GM12878 (cell line): ENCODE measurements at regions not wholly inside any gene's neighbourhood (a gene's known extent, or its start where the extent isn't known, plus 50 kb on each side); places are given as distances from the start of the nearest gene placed in this dataset.

ENCODE experiments used
- ATAC-seq: fragments of 200-7000 bp; cut with Tn5 transposase; 3 replicates; pipeline ENCODE4 v1.9.1; 2020; ENCODE audit warnings: mild to moderate bottlenecking, moderate library complexity
- BruUV-seq: library from RNA; stranded (reverse); fragments of 400-500 nt; replicated peaks from 2 replicates; lab custom pipeline; 2021; lab: Mats Ljungman, UMichigan
- CTCF ChIA-PET: fragments of 300-600 bp; sonication (Branson Sonifier 250); formaldehyde crosslinking; extraction: SDS; loops from one replicate; lab custom pipeline; 2021; ENCODE audit warnings: inconsistent platforms; lab: Yijun Ruan, JAX
- POLR2A ChIA-PET: fragments of 350-600 bp; formaldehyde crosslinking; extraction: SDS; loops from one replicate; lab custom pipeline; 2021; ENCODE audit warnings: inconsistent platforms; lab: Charles Lee
- RAD21 ChIA-PET: fragments of 300-600 bp; sonication (Branson Sonifier 250); formaldehyde crosslinking; loops from one replicate; lab custom pipeline; 2023; ENCODE audit warnings: antibody characterized with exemption; ENCODE audit not compliant: unreplicated experiment; lab: Charles Lee
- SMC1A ChIA-PET: fragments of 300-600 bp; sonication (Branson Sonifier 250); formaldehyde crosslinking; loops from one replicate; lab custom pipeline; 2023; ENCODE audit not compliant: unreplicated experiment, uncharacterized antibody; lab: Charles Lee
- DNase-seq: peaks from one replicate; pipeline ENCODE4 v3.0.0-alpha.2; 2011; ENCODE audit warnings: low read depth, low spot score
- FAIRE-seq: peaks from 3 replicates; lab custom pipeline; 2011; peaks lifted over from hg19 to GRCh38; lab: Jason Lieb, UNC
- H2AFZ ChIP-seq: 2 replicates; pipeline ENCODE4 v1.6.0; 2011; ENCODE audit warnings: low read depth, low read length, control low read depth; ENCODE audit not compliant: control insufficient read depth
- H3K27ac ChIP-seq: 2 replicates; pipeline ENCODE4 v1.5.1; 2011; ENCODE audit warnings: control low read depth; ENCODE audit not compliant: control insufficient read depth, insufficient read depth
- H3K27me3 ChIP-seq, 2 experiments: replicated peaks in 1 of 2; 2 replicates each; pipeline versions ENCODE4 v1.6.0 to v1.6.1; 2011; ENCODE audit warnings: low read length in 1 of 2; ENCODE audit not compliant: control insufficient read depth in 2 of 2, insufficient read depth in 2 of 2
- H3K36me3 ChIP-seq, 2 experiments: 2 replicates each; pipeline ENCODE4 v1.5.1; 2011; ENCODE audit warnings: low read length in 1 of 2; ENCODE audit not compliant: control insufficient read depth in 2 of 2, insufficient read depth in 2 of 2
- H3K4me1 ChIP-seq: 2 replicates; pipeline ENCODE4 v1.6.1; 2011; ENCODE audit warnings: mild to moderate bottlenecking, low read length, moderate library complexity, mixed read lengths; ENCODE audit not compliant: control insufficient read depth, insufficient read depth
- H3K4me2 ChIP-seq: 2 replicates; pipeline ENCODE4 v1.6.0; 2011; ENCODE audit warnings: control low read depth; ENCODE audit not compliant: control insufficient read depth, insufficient read depth
- H3K4me3 ChIP-seq: fragments of 200-600 bp; sonication (generic); 2 replicates; pipeline ENCODE4 v1.5.1; 2016
- H3K79me2 ChIP-seq: 2 replicates; pipeline ENCODE4 v1.6.0; 2011; ENCODE audit warnings: low read length; ENCODE audit not compliant: control insufficient read depth, insufficient read depth
- H3K9ac ChIP-seq: 2 replicates; pipeline ENCODE4 v1.8.0; 2011; ENCODE audit warnings: low read length, control low read depth, mixed read lengths; ENCODE audit not compliant: control insufficient read depth, insufficient read depth
- H3K9me3 ChIP-seq: replicated peaks from 3 replicates; pipeline ENCODE4 v1.5.1; 2011; ENCODE audit warnings: mild to moderate bottlenecking, low read length; ENCODE audit not compliant: control insufficient read depth, insufficient read depth
- H4K20me1 ChIP-seq: 2 replicates; pipeline ENCODE4 v1.6.0; 2011; ENCODE audit not compliant: control insufficient read depth, insufficient read depth
- CHD2 ChIP-seq: IDR thresholded peaks from 2 replicates; pipeline ENCODE4 v1.6.1; 2011; ENCODE audit warnings: low read depth, low read length, improper control_type of control experiment, borderline replicate concordance
- ESRRA ChIP-seq: IDR thresholded peaks from 2 replicates; pipeline ENCODE4 v1.6.1; 2012; ENCODE audit warnings: mild to moderate bottlenecking, low read length, improper control_type of control experiment
- HCFC1 ChIP-seq: fragments of 150-350 bp; IDR thresholded peaks from 2 replicates; pipeline ENCODE4 v1.6.1; 2014; ENCODE audit warnings: low read length
- KAT2A ChIP-seq: conservative IDR thresholded peaks from 2 replicates; pipeline ENCODE4 v1.6.1; 2011; ENCODE audit warnings: low read depth, low read length; ENCODE audit not compliant: control insufficient read depth
- NFIC ChIP-seq: IDR thresholded peaks from 2 replicates; pipeline ENCODE4 v1.6.1; 2012; ENCODE audit warnings: low read depth, mild to moderate bottlenecking, inconsistent platforms, low read length, moderate library complexity
- POLR2A ChIP-seq: IDR thresholded peaks from 2 replicates; pipeline ENCODE4 v1.6.1; 2011; ENCODE audit warnings: low read depth, mild to moderate bottlenecking, low read length
- POLR2AphosphoS5 ChIP-seq: IDR thresholded peaks from 2 replicates; pipeline ENCODE4 v1.6.1; 2011; ENCODE audit warnings: mild to moderate bottlenecking, low read length, inconsistent platforms
- SMAD1 ChIP-seq: fragments of 450-650 bp; IDR thresholded peaks from 2 replicates; pipeline ENCODE4 v1.6.1; 2018; ENCODE audit warnings: mild to moderate bottlenecking, low read depth; ENCODE audit not compliant: partially characterized antibody
- TAF1 ChIP-seq: IDR thresholded peaks from 2 replicates; pipeline ENCODE4 v1.6.1; 2011; ENCODE audit warnings: mild to moderate bottlenecking, low read depth, low read length, borderline replicate concordance
- ZBTB33 ChIP-seq: fragments of 450-650 bp; IDR thresholded peaks from 2 replicates; pipeline ENCODE4 v1.6.1; 2017; ENCODE audit warnings: mild to moderate bottlenecking
- ZBTB40 ChIP-seq: fragments of 450-650 bp; IDR thresholded peaks from 2 replicates; pipeline ENCODE4 v1.6.1; 2016; ENCODE audit warnings: mild to moderate bottlenecking, moderate library complexity, borderline replicate concordance
- ZNF207 ChIP-seq: fragments of 450-650 bp; IDR thresholded peaks from 2 replicates; pipeline ENCODE4 v1.6.1; 2014; ENCODE audit warnings: antibody characterized with exemption, mild to moderate bottlenecking, borderline replicate concordance
- WGBS: methylation state at CpG from one replicate; pipeline ENCODE4 v1.1.6; 2016; ENCODE audit warnings: low lambda C conversion rate; ENCODE audit not compliant: insufficient replicate concordance, insufficient coverage; ENCODE audit errors: missing lambda C conversion rate; 5-methylcytosine and 5-hydroxymethylcytosine counted together
- in situ Hi-C: fragments of 300-500 bp; cut with MboI; formaldehyde crosslinking; loops from 9 replicates; pipeline ENCODE4 v1.14.3; 2018; ENCODE audit warnings: mixed read lengths
- intact Hi-C: fragments of 100-400 bp; cut with micrococcal nuclease; formaldehyde crosslinking; loops from one replicate; pipeline ENCODE4 v1.14.2; 2022; ENCODE audit not compliant: unreplicated experiment
- TF ChIP-seq, protein P1 (sequence below): fragments of 450-650 bp; IDR thresholded peaks from 2 replicates; pipeline ENCODE4 v1.6.1; 2017; ENCODE audit warnings: low read depth, mild to moderate bottlenecking, moderate library complexity
- TF ChIP-seq, protein P2 (sequence below): fragments of 450-650 bp; IDR thresholded peaks from 2 replicates; pipeline ENCODE4 v1.6.1; 2017; ENCODE audit warnings: mild to moderate bottlenecking, moderate library complexity

- POLR2A ChIA-PET: no interaction called here
- TF ChIP-seq HCFC1 (no peak), ZBTB33 (no peak), CHD2 (no peak), POLR2A (no peak), ESRRA (no peak), KAT2A (no peak), POLR2AphosphoS5 (no peak), ZBTB40 (no peak), NFIC (no peak), ZNF207 (no peak), TAF1 (no peak), SMAD1 (no peak)
- TF ChIP-seq, protein P1, sequence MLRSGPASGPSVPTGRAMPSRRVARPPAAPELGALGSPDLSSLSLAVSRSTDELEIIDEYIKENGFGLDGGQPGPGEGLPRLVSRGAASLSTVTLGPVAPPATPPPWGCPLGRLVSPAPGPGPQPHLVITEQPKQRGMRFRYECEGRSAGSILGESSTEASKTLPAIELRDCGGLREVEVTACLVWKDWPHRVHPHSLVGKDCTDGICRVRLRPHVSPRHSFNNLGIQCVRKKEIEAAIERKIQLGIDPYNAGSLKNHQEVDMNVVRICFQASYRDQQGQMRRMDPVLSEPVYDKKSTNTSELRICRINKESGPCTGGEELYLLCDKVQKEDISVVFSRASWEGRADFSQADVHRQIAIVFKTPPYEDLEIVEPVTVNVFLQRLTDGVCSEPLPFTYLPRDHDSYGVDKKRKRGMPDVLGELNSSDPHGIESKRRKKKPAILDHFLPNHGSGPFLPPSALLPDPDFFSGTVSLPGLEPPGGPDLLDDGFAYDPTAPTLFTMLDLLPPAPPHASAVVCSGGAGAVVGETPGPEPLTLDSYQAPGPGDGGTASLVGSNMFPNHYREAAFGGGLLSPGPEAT: no peak
- TF ChIP-seq, protein P2, sequence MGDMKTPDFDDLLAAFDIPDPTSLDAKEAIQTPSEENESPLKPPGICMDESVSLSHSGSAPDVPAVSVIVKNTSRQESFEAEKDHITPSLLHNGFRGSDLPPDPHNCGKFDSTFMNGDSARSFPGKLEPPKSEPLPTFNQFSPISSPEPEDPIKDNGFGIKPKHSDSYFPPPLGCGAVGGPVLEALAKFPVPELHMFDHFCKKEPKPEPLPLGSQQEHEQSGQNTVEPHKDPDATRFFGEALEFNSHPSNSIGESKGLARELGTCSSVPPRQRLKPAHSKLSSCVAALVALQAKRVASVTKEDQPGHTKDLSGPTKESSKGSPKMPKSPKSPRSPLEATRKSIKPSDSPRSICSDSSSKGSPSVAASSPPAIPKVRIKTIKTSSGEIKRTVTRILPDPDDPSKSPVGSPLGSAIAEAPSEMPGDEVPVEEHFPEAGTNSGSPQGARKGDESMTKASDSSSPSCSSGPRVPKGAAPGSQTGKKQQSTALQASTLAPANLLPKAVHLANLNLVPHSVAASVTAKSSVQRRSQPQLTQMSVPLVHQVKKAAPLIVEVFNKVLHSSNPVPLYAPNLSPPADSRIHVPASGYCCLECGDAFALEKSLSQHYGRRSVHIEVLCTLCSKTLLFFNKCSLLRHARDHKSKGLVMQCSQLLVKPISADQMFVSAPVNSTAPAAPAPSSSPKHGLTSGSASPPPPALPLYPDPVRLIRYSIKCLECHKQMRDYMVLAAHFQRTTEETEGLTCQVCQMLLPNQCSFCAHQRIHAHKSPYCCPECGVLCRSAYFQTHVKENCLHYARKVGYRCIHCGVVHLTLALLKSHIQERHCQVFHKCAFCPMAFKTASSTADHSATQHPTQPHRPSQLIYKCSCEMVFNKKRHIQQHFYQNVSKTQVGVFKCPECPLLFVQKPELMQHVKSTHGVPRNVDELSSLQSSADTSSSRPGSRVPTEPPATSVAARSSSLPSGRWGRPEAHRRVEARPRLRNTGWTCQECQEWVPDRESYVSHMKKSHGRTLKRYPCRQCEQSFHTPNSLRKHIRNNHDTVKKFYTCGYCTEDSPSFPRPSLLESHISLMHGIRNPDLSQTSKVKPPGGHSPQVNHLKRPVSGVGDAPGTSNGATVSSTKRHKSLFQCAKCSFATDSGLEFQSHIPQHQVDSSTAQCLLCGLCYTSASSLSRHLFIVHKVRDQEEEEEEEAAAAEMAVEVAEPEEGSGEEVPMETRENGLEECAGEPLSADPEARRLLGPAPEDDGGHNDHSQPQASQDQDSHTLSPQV: no peak
Observed at GRCh38 chr16:51072591-51072990, 78.5 kb downstream of the SALL1 start.

More at GRCh38 chr16:51072591-51072990, 78.5 kb downstream of the SALL1 start:
- Histone ChIP-seq H3K4me1 (no peaks in the 10 kb centered on the region), H3K27ac (no peak overlapping the region), H2AFZ (no peak overlapping the region), H3K27me3 (no peaks in the 10 kb centered on the region), H4K20me1 (no peaks in the 10 kb centered on the region), H3K79me2 (no peaks in the 10 kb centered on the region), H3K4me2 (no peak overlapping the region), H3K4me3 (no peak overlapping the region), H3K9me3 (no peaks in the 10 kb centered on the region), H3K36me3 (no peaks in the 10 kb centered on the region), H3K9ac (no peak overlapping the region)
- ChIA-PET SMC1A (interaction anchor here (1.0 kb wide), 1 partner anchor 143 kb away, joined by 4 read pairs; no protein-coding TSS in a partner anchor), RAD21 (no interaction called here), CTCF (no interaction called here)
- no TSS peak for BruUV-seq
- WGBS: 21% methylated on average over 4 of the region's 4 CpGs
- ATAC-seq (no peak), FAIRE-seq (no peak), DNase-seq (no peak)
- in situ Hi-C loops (no loop called here), intact Hi-C loops (no loop called here)
